ENCODE measurements at regions not wholly inside any gene's neighbourhood (a gene's known extent, or its start where the extent isn't known, plus 50 kb on each side); places are given as distances from the start of the nearest gene placed in this dataset.

- TF ChIP-seq, protein P1, sequence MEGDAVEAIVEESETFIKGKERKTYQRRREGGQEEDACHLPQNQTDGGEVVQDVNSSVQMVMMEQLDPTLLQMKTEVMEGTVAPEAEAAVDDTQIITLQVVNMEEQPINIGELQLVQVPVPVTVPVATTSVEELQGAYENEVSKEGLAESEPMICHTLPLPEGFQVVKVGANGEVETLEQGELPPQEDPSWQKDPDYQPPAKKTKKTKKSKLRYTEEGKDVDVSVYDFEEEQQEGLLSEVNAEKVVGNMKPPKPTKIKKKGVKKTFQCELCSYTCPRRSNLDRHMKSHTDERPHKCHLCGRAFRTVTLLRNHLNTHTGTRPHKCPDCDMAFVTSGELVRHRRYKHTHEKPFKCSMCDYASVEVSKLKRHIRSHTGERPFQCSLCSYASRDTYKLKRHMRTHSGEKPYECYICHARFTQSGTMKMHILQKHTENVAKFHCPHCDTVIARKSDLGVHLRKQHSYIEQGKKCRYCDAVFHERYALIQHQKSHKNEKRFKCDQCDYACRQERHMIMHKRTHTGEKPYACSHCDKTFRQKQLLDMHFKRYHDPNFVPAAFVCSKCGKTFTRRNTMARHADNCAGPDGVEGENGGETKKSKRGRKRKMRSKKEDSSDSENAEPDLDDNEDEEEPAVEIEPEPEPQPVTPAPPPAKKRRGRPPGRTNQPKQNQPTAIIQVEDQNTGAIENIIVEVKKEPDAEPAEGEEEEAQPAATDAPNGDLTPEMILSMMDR (conservative IDR thresholded peaks at IDR 0.05) = peak; percentile 47
- no peak for TF ChIP-seq EZH2 (IDR thresholded peaks at IDR 0.05; ENCODE audit: low read depth)
Observed at GRCh38 chr5:117590944-117591343, 1016.3 kb upstream of the SEMA6A start.
